Naive B cell (primary cell): ENCODE measurements at regions not wholly inside any gene's neighbourhood (a gene's known extent, or its start where the extent isn't known, plus 50 kb on each side); places are given as distances from the start of the nearest gene placed in this dataset.

Source experiments
- ATAC-seq, 2 donors: fragments of 150-1000 bp; cut with Tn5 transposase; 2 replicates each; pipeline ENCODE4 v1.10.0; 2021; ENCODE audit warnings: low read depth in 2 of 2, mild to moderate bottlenecking in 2 of 2, moderate library complexity in 2 of 2
- DNase-seq: peaks from one replicate; pipeline ENCODE4 v3.0.0; 2022
- H3K27ac Mint-ChIP-seq, 6 donors: one replicate each; pipeline ENCODE4 v1.8.0; 2020 to 2022; ENCODE audit warnings: mild to moderate bottlenecking in 6 of 6, mixed read lengths in 6 of 6, moderate library complexity in 5 of 6, inconsistent platforms in 2 of 6
- H3K27me3 Mint-ChIP-seq, 3 donors: one replicate each; pipeline ENCODE4 v1.8.0; 2021 to 2022; ENCODE audit warnings: mixed read lengths in 3 of 3, mild to moderate bottlenecking in 1 of 3
- H3K36me3 Mint-ChIP-seq, 2 donors: one replicate each; pipeline ENCODE4 v1.8.0; 2020 to 2022; ENCODE audit warnings: mixed read lengths in 2 of 2, inconsistent platforms in 1 of 2, mild to moderate bottlenecking in 1 of 2
- H3K4me1 Mint-ChIP-seq, 3 donors: one replicate each; pipeline ENCODE4 v1.8.0; 2020 to 2022; ENCODE audit warnings: mixed read lengths in 3 of 3, inconsistent platforms in 1 of 3, mild to moderate bottlenecking in 1 of 3, moderate library complexity in 1 of 3
- H3K4me3 Mint-ChIP-seq, 8 donors: one replicate each; pipeline ENCODE4 v1.8.0; 2020 to 2022; ENCODE audit warnings: mild to moderate bottlenecking in 8 of 8, mixed read lengths in 8 of 8, moderate library complexity in 8 of 8, inconsistent platforms in 2 of 8
- H3K9me3 Mint-ChIP-seq, 7 donors: one replicate each; pipeline ENCODE4 v1.8.0; 2020 to 2022; ENCODE audit warnings: mixed read lengths in 7 of 7, mild to moderate bottlenecking in 5 of 7, inconsistent platforms in 2 of 7, moderate library complexity in 1 of 7

DNA sequence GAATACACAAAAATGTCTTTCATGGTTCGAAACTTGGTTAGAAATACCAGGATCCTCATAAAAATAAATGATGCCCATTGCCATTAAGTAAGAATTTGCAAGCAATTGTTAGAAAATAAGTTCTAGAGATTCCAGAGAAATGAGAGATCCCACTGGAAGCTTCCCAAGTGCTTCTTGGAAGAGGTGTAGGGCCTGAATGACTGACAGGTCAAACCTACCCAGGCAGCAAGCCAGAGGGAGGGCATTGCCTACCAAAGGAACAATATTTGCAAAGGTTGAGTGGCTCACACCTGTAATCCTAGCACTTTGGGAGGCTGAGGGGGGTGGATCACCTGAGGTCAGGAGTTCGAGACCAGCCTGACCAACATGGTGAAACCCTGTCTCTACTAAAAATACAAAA, 777.0 kb upstream of the WWC1 start:
- Mint-ChIP-seq H3K27me3 (no peaks in the 10 kb centered on the region), H3K4me3 (no peak overlapping the region), H3K36me3 (no peaks in the 10 kb centered on the region), H3K27ac (no peak overlapping the region), H3K4me1 (no peaks in the 10 kb centered on the region), H3K9me3 (peaks cover 0 to 5% (median 0%) of the 10 kb centered on the region in 7 donors)
- DNase-seq (no peak), ATAC-seq (no peak)

DNA sequence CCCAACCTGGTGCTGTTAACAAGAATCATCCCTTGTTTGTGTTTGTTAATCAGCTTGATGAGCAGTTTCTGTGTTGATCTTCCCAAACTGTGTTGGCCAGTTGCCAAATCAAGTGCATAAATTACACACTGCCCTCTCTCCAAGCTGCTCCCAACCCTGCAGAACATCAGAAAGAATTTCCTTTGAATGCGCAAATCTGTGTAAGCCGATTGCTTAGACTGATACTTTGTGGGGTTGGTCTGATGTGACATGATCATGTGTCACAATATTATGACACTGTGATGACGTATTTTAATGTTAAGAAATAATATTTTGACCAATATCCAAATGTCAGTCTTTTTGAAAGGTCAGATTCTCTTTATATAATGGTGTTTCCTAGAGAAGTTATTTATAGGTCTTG, 766.4 kb upstream of the WWC1 start:
- H3K4me3 Mint-ChIP-seq: no peak overlapping the region
- no peaks in the 10 kb centered on the region for H3K4me1 Mint-ChIP-seq
- no peaks in the 10 kb centered on the region for H3K27me3 Mint-ChIP-seq
- H3K27ac Mint-ChIP-seq: no peak overlapping the region
- peaks cover 0 to 6% (median 2%) of the 10 kb centered on the region in 7 donors for H3K9me3 Mint-ChIP-seq
- no peak for ATAC-seq
- H3K36me3 Mint-ChIP-seq: no peaks in the 10 kb centered on the region
- DNase-seq: no peak

DNA sequence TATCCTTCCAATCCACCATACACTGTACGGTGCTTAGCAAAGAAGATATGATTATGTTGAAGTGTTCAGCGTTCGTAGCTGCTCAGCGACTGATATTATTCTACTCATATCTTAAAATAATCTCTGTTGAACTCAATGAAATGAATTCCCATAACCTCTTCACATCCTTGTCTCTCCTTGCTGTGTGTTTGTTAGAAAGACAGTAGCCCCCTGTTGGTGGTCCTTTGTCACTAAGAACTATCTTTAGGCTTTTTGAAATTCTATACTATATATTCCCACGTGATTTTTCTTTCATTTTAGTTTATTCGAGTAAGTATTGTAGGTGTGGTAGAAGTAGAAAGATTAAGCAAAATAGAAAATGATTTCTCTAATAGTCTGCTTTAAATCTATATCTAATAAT, 762.8 kb upstream of the WWC1 start:
- Mint-ChIP-seq H3K9me3 (peaks cover 0 to 5% (median 2%) of the 10 kb centered on the region in 7 donors), H3K4me1 (no peaks in the 10 kb centered on the region), H3K27me3 (no peaks in the 10 kb centered on the region), H3K36me3 (no peaks in the 10 kb centered on the region), H3K27ac (no peak overlapping the region), H3K4me3 (no peak overlapping the region)
- DNase-seq (no peak), ATAC-seq (no peak)

DNA sequence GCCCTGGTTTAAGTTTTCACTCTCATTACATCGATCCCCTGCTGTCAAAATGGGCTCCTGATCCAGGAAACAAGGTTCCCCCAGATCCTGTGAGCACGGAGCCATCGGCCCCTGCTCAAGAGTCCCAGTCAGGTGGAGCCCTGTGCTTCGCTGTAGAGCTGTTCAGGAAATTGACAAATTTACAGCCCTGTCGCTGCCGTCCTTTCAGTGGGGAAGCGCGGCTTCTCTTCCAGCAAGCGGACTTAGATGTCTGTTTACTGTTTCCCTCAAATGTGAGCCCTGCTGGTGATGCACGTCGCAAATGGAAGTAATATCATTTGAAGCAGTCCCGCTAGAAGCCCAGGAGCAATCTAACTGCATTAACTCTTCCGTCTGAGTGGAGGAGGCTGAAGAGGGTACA, 760.9 kb upstream of the WWC1 start:
- H3K27ac Mint-ChIP-seq: no peak overlapping the region
- DNase-seq: no peak
- ATAC-seq: no peak
- no peak overlapping the region for H3K4me3 Mint-ChIP-seq
- H3K27me3 Mint-ChIP-seq: no peaks in the 10 kb centered on the region
- no peaks in the 10 kb centered on the region for H3K36me3 Mint-ChIP-seq
- H3K9me3 Mint-ChIP-seq: peaks cover 0 to 5% (median 2%) of the 10 kb centered on the region in 7 donors
- H3K4me1 Mint-ChIP-seq: no peaks in the 10 kb centered on the region

DNA sequence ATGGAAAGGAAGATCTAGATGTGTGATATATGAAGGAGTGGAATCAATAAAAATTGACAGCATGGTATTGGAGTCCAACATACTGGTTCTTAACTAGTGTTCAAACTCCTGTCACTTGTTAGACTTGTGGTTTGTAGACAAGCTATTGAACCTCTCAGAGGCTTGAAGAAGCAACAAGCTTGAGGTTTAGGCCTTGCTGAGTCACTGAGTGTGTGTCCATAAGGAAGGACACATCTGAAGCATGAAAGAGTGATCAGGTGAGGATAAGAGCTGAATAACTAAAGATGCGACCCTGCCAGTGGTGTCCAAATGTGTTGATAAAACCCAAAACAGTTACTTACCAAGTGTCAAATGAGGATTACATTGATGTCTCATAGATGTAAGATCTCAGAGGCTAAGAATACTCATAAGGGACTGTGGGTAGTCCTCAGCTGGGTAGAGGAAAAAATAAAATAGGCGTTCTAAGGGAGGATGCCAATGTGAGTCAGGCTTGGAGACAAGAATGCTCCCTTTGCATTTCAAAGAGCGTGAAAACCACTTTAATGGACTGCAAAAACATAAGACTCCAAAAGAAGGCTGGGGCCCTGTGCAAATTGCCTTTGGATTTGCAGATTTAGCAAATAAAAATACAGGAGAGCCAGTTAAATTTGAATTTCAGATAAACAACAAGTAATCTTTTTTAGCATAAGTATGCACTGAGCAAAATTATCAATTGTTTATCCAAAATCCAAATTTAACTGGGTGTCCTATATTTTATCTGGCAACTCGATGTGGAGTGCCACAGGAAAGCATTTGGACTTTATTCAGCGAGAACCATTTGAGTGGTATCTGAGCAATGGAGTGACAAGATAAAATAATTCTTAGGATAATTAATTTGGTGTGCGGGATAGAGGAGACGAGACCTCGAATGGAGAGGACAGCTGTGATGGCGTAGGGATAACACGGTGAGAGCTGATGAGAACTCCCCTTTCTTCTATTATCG, 757.3 kb upstream of the WWC1 start:
- Mint-ChIP-seq H3K4me3 (no peak overlapping the region), H3K27me3 (no peaks in the 10 kb centered on the region), H3K36me3 (no peaks in the 10 kb centered on the region), H3K9me3 (peaks cover 0 to 5% (median 4%) of the 10 kb centered on the region in 7 donors), H3K27ac (no peak overlapping the region), H3K4me1 (no peaks in the 10 kb centered on the region)
- ATAC-seq: no peak
- no peak for DNase-seq

DNA sequence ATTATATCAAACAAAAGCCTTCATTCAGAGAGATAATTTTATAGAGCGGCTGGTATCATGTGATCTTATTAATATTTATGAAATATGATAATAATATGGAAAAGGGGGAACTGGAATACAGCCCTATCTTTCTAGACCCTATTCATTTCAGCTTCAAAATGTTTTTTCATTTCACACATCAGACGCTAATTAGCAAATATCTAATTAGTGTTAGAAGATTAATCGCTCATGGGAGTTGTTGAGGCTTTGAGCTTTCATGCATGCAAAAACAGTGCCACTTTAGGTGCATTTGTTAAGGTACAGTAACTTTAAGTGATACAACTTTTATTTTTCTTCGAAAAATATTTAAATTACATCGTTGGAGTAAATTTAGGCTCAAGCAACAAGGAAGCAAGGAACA, 751.7 kb upstream of the WWC1 start:
- ATAC-seq (no peak), DNase-seq (no peak)
- Mint-ChIP-seq H3K4me1 (no peaks in the 10 kb centered on the region), H3K27ac (no peak overlapping the region), H3K36me3 (no peaks in the 10 kb centered on the region), H3K4me3 (no peak overlapping the region), H3K9me3 (peaks cover 0 to 14% (median 4%) of the 10 kb centered on the region in 7 donors), H3K27me3 (no peaks in the 10 kb centered on the region)

- ATAC-seq: no peak
- H3K4me1 Mint-ChIP-seq: no peaks in the 10 kb centered on the region
Observed at GRCh38 chr5:167546270-167546669, 745.2 kb upstream of the WWC1 start.

DNA sequence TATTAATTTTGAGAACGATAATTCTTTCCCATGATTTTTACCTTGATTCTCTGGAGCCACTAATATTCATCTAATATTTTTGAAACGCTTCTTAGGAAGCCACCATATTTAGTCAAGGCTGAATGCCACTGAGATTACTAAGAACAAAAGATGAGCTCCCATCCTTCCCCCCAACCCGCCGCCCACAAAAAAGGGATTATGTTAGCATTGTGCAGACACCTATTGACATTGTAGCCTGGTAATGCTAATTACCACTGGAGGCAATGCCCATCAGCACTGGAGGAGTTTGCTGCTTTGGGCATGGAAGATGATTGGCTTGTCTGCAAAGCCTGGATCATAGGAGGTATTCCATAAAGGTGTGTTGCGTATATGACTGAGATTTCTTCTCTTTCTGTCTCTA, 739.1 kb upstream of the WWC1 start:
- peaks cover 0 to 11% (median 0%) of the 10 kb centered on the region in 7 donors for H3K9me3 Mint-ChIP-seq
- no peaks in the 10 kb centered on the region for H3K4me1 Mint-ChIP-seq

More at GRCh38 chr5:167546270-167546669, 745.2 kb upstream of the WWC1 start:
- Mint-ChIP-seq H3K27me3 (no peaks in the 10 kb centered on the region), H3K9me3 (peaks cover 0 to 9% (median 3%) of the 10 kb centered on the region in 7 donors), H3K36me3 (no peaks in the 10 kb centered on the region), H3K4me3 (no peak overlapping the region), H3K27ac (no peak overlapping the region)
- no peak for DNase-seq

GRCh38 chr5:167553511-167553910, 737.9 kb upstream of the WWC1 start:
- no peaks in the 10 kb centered on the region for H3K36me3 Mint-ChIP-seq
- no peaks in the 10 kb centered on the region for H3K4me1 Mint-ChIP-seq
- peaks cover 0 to 11% (median 0%) of the 10 kb centered on the region in 7 donors for H3K9me3 Mint-ChIP-seq
- ATAC-seq: no peak
- H3K4me3 Mint-ChIP-seq: no peak overlapping the region
- no peaks in the 10 kb centered on the region for H3K27me3 Mint-ChIP-seq
- DNase-seq: no peak
- no peak overlapping the region for H3K27ac Mint-ChIP-seq

More for the DNA sequence above, 739.1 kb upstream of the WWC1 start:
- Mint-ChIP-seq H3K4me3 (no peak overlapping the region), H3K27ac (no peak overlapping the region), H3K27me3 (no peaks in the 10 kb centered on the region), H3K36me3 (no peaks in the 10 kb centered on the region)
- DNase-seq: no peak
- no peak for ATAC-seq

GRCh38 chr5:167554564-167555290, 736.7 kb upstream of the WWC1 start:
- Mint-ChIP-seq H3K9me3 (peaks cover 0 to 11% (median 0%) of the 10 kb centered on the region in 7 donors), H3K27ac (no peak overlapping the region), H3K36me3 (no peaks in the 10 kb centered on the region), H3K4me1 (no peaks in the 10 kb centered on the region), H3K4me3 (no peak overlapping the region), H3K27me3 (no peaks in the 10 kb centered on the region)
- DNase-seq (no peak), ATAC-seq (no peak)

DNA sequence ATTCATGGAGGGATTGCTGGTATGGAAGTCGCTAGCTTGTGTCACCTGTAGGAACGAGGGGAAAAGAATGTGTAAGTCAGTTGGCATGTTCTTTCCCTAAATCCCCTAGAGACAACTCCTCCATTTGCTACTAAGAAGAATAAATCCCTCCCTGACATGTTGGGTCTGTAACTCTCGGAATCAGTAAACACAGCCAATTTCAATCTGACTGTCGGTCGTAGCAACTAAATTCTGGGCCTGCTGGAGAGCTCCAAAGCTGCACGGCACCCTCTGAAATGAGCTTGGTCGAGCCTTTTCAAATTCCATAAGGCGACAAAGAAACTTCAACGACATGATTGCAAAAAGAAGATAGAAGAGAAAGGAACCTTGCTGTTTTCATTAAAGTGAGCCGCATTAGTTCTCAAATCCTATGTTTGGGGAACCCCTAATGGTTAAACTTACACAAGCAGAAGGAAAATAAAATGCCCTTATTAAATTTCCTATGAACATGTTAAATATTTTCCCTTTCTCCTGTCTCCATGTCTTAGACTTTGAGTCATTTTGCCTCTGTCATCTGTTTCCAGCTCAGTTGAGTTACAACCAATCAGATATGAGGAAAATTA, 735.8 kb upstream of the WWC1 start:
- no peaks in the 10 kb centered on the region for H3K27me3 Mint-ChIP-seq
- peaks cover 0 to 13% (median 0%) of the 10 kb centered on the region in 7 donors for H3K9me3 Mint-ChIP-seq
- ATAC-seq (no peak), DNase-seq (no peak)
- no peaks in the 10 kb centered on the region for H3K36me3 Mint-ChIP-seq
- H3K4me3 Mint-ChIP-seq: no peak overlapping the region
- H3K27ac Mint-ChIP-seq: no peak overlapping the region
- no peaks in the 10 kb centered on the region for H3K4me1 Mint-ChIP-seq

DNA sequence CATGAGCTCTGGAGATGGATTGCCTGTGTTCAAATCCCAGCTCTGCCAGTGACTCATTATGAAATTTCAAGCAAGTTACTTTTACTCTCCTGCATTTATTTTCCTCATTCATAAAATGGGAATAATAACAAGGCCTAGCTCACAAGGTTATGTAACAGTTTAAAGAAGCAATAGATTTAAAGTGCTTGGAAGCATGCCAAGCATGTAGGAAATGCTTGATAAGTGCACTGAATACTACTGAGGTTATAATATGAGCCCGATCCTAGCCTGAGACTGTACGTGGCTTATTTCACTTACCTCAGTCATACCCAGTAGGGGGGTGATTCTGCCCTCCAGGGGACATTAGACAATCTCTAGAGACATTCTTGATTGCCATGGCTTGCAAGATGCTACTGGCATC, 734.1 kb upstream of the WWC1 start:
- ATAC-seq (no peak), DNase-seq (no peak)
- H3K27ac Mint-ChIP-seq: no peak overlapping the region
- H3K27me3 Mint-ChIP-seq: no peaks in the 10 kb centered on the region
- H3K4me3 Mint-ChIP-seq: no peak overlapping the region
- H3K36me3 Mint-ChIP-seq: no peaks in the 10 kb centered on the region
- no peaks in the 10 kb centered on the region for H3K4me1 Mint-ChIP-seq
- peaks cover 0 to 15% (median 0%) of the 10 kb centered on the region in 7 donors for H3K9me3 Mint-ChIP-seq

DNA sequence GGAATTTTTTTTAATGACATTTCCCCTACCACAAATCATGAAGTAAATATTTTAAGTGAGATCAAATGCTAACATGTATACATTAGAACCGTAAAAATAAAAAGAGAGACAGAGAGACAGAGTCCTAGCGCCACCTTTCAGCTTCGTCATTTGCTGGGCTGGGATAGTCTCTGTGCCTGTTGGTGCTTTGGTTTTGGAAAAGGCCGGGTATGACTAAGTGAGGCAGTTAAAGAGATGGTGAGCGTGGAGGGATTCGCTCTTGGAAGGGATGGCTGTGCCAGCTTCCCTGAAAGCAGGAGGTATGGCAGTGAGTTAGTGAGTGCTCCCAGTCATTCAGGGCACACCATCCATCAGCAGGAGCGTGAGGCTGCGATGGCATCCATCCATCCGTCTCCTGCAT, 729.6 kb upstream of the WWC1 start:
- no peak for ATAC-seq
- H3K36me3 Mint-ChIP-seq: no peaks in the 10 kb centered on the region
- peaks cover 0 to 9% (median 0%) of the 10 kb centered on the region in 7 donors for H3K9me3 Mint-ChIP-seq
- H3K27me3 Mint-ChIP-seq: no peaks in the 10 kb centered on the region
- H3K27ac Mint-ChIP-seq: no peak overlapping the region
- H3K4me1 Mint-ChIP-seq: no peaks in the 10 kb centered on the region
- no peak for DNase-seq
- no peak overlapping the region for H3K4me3 Mint-ChIP-seq
